HTR-8/SVneo (cell line): ENCODE measurements at regions not wholly inside any gene's neighbourhood (a gene's known extent, or its start where the extent isn't known, plus 50 kb on each side); places are given as distances from the start of the nearest gene placed in this dataset.
"Not testable (repeated sequence)": the region's sequence is repeated elsewhere in the genome, so short reads cannot be mapped to it uniquely, and the experiment has no call there.

Experiments
- DNase-seq: peaks from one replicate; pipeline ENCODE4 v3.0.0; 2011; ENCODE audit warnings: low spot score, mixed read lengths; ENCODE audit not compliant: insufficient read length
- FAIRE-seq: peaks from 2 replicates; lab custom pipeline; 2011; peaks lifted over from hg19 to GRCh38; lab: Jason Lieb, UNC

GRCh38 chr1:182003953-182004586, 57.4 kb downstream of the ZNF648 start:
- FAIRE-seq = no peak
- DNase-seq = no peak

GRCh38 chr1:182003025-182003725, 58.3 kb downstream of the ZNF648 start:
- no peak for DNase-seq
- no peak for FAIRE-seq

- DNase-seq = no peak
- no peak for FAIRE-seq
These were observed 58.9 kb downstream of the ZNF648 start for GRCh38 chr1:182002570-182002969.

GRCh38 chr1:181998858-181999257, 62.7 kb downstream of the ZNF648 start:
- FAIRE-seq = no peak

GRCh38 chr1:181992072-181992471, 69.4 kb downstream of the ZNF648 start:
- DNase-seq (no peak), FAIRE-seq (no peak)

More at GRCh38 chr1:181998858-181999257, 62.7 kb downstream of the ZNF648 start:
- no peak for DNase-seq

GRCh38 chr1:181990728-181991127, 70.8 kb downstream of the ZNF648 start:
- no peak for DNase-seq
- no peak for FAIRE-seq

GRCh38 chr1:181989261-181989920, 72.1 kb downstream of the ZNF648 start:
- FAIRE-seq = no peak
- no peak for DNase-seq

- DNase-seq (no peak), FAIRE-seq (no peak)
These were observed 73.5 kb downstream of the ZNF648 start for GRCh38 chr1:181987996-181988395.

- DNase-seq = no peak
These were observed 74.1 kb downstream of the ZNF648 start for GRCh38 chr1:181987334-181987895.

GRCh38 chr1:181986907-181987305, 74.6 kb downstream of the ZNF648 start:
- DNase-seq (no peak), FAIRE-seq (no peak)

More at GRCh38 chr1:181987334-181987895, 74.1 kb downstream of the ZNF648 start:
- no peak for FAIRE-seq

GRCh38 chr1:181985936-181986906, 75.3 kb downstream of the ZNF648 start:
- DNase-seq (no peak), FAIRE-seq (no peak)

GRCh38 chr1:181985281-181985680, 76.2 kb downstream of the ZNF648 start:
- FAIRE-seq (no peak), DNase-seq (no peak)

- DNase-seq (no peak), FAIRE-seq (no peak)
These were observed 77.5 kb downstream of the ZNF648 start for GRCh38 chr1:181984006-181984405.

- FAIRE-seq (no peak), DNase-seq (no peak)
These were observed 79.7 kb downstream of the ZNF648 start for GRCh38 chr1:181981821-181982220.

GRCh38 chr1:181972256-181972655, 89.3 kb downstream of the ZNF648 start:
- FAIRE-seq (no peak), DNase-seq (no peak)

- no peak for FAIRE-seq
- no peak for DNase-seq
These were observed 90.1 kb downstream of the ZNF648 start for GRCh38 chr1:181971424-181971823.

GRCh38 chr1:181969902-181970301, 91.6 kb downstream of the ZNF648 start:
- no peak for DNase-seq
- no peak for FAIRE-seq

GRCh38 chr1:181954696-181955095, 106.8 kb downstream of the ZNF648 start:
- DNase-seq, FAIRE-seq: not testable (repeated sequence)

GRCh38 chr1:181954178-181954577, 107.3 kb downstream of the ZNF648 start:
- not testable (repeated sequence) for FAIRE-seq, DNase-seq

- DNase-seq (no peak), FAIRE-seq (no peak)
These were observed 107.9 kb downstream of the ZNF648 start for GRCh38 chr1:181953596-181953995.
